Neutrophil (primary cell): ENCODE measurements at regions not wholly inside any gene's neighbourhood (a gene's known extent, or its start where the extent isn't known, plus 50 kb on each side); places are given as distances from the start of the nearest gene placed in this dataset.

Source experiments
- H3K27ac ChIP-seq: fragments of 200-600 bp; sonication (generic); 2 replicates; pipeline ENCODE4 v1.5.1; 2016; ENCODE audit warnings: mild to moderate bottlenecking, moderate library complexity
- H3K27me3 ChIP-seq: fragments of 200-600 bp; sonication (generic); 2 replicates; pipeline ENCODE4 v1.6.0; 2016; ENCODE audit warnings: mild to moderate bottlenecking
- H3K36me3 ChIP-seq: fragments of 200-600 bp; sonication (generic); 2 replicates; pipeline ENCODE4 v1.5.1; 2017
- H3K4me1 ChIP-seq, 2 experiments: fragments of 200-600 bp in 1 of 2; sonication (generic) in 1 of 2; 1 replicate in 1 of 2; 2 replicates in 1 of 2; pipeline versions ENCODE4 v1.5.1 to v1.6.1; 2013 to 2016; ENCODE audit warnings: low read depth in 1 of 2, low read length in 1 of 2, mild to moderate bottlenecking in 1 of 2, moderate library complexity in 1 of 2; ENCODE audit not compliant: control insufficient read depth in 1 of 2, insufficient read depth in 1 of 2
- H3K4me3 ChIP-seq, 2 experiments: fragments of 200-600 bp in 1 of 2; sonication (generic) in 1 of 2; 1 replicate in 1 of 2; 2 replicates in 1 of 2; pipeline ENCODE4 v1.5.1; 2013 to 2016; ENCODE audit warnings: low read depth in 1 of 2, low read length in 1 of 2, mild to moderate bottlenecking in 1 of 2, moderate library complexity in 1 of 2
- H3K9me3 ChIP-seq: fragments of 200-600 bp; sonication (generic); 2 replicates; pipeline ENCODE4 v1.5.1; 2016
- CTCF ChIP-seq: fragments of 200-600 bp; sonication (generic); IDR thresholded peaks from 2 replicates; pipeline ENCODE4 v1.5.1; 2016; ENCODE audit warnings: antibody characterized with exemption

GRCh38 chr12:126607867-126608266 lies 1542.6 kb downstream of the AACS start:
- H3K36me3 ChIP-seq: no peaks in the 10 kb centered on the region
- no peak overlapping the region for H3K4me3 ChIP-seq
- H3K27ac ChIP-seq: no peak overlapping the region
- H3K4me1 ChIP-seq: no peaks in the 10 kb centered on the region
- H3K9me3 ChIP-seq: no peaks in the 10 kb centered on the region
- H3K27me3 ChIP-seq: no peaks in the 10 kb centered on the region
- TF ChIP-seq CTCF: no peak

- Histone ChIP-seq H3K4me3 (no peak overlapping the region), H3K27ac (no peak overlapping the region), H3K36me3 (no peaks in the 10 kb centered on the region), H3K9me3 (no peaks in the 10 kb centered on the region), H3K4me1 (no peaks in the 10 kb centered on the region), H3K27me3 (no peaks in the 10 kb centered on the region)
- TF ChIP-seq CTCF: no peak
Observed at GRCh38 chr12:126608607-126609175, 1543.5 kb downstream of the AACS start.

- no peak for TF ChIP-seq CTCF
- Histone ChIP-seq H3K36me3 (no peaks in the 10 kb centered on the region), H3K4me3 (no peak overlapping the region), H3K4me1 (no peaks in the 10 kb centered on the region), H3K27ac (no peak overlapping the region), H3K9me3 (no peaks in the 10 kb centered on the region), H3K27me3 (no peaks in the 10 kb centered on the region)
Observed at GRCh38 chr12:126616441-126616840, 1551.2 kb downstream of the AACS start.

- Histone ChIP-seq H3K36me3 (no peaks in the 10 kb centered on the region), H3K4me1 (no peaks in the 10 kb centered on the region), H3K9me3 (no peaks in the 10 kb centered on the region), H3K27me3 (no peaks in the 10 kb centered on the region), H3K27ac (no peak overlapping the region), H3K4me3 (no peak overlapping the region)
- no peak for TF ChIP-seq CTCF
Observed at GRCh38 chr12:126617312-126617711, 1552.1 kb downstream of the AACS start.

- no peaks in the 10 kb centered on the region for H3K27me3 ChIP-seq
- no peak overlapping the region for H3K4me3 ChIP-seq
- TF ChIP-seq CTCF: no peak
- no peaks in the 10 kb centered on the region for H3K4me1 ChIP-seq
- H3K36me3 ChIP-seq: no peaks in the 10 kb centered on the region
- no peak overlapping the region for H3K27ac ChIP-seq
- no peaks in the 10 kb centered on the region for H3K9me3 ChIP-seq
Observed at GRCh38 chr12:126627596-126627995, 1562.4 kb downstream of the AACS start.

- Histone ChIP-seq H3K4me1 (no peaks in the 10 kb centered on the region), H3K9me3 (no peaks in the 10 kb centered on the region), H3K4me3 (no peak overlapping the region), H3K27ac (no peak overlapping the region), H3K36me3 (no peaks in the 10 kb centered on the region), H3K27me3 (no peaks in the 10 kb centered on the region)
- no peak for TF ChIP-seq CTCF
Observed at GRCh38 chr12:126636821-126637220, 1571.6 kb downstream of the AACS start.
